Endothelial cell (in vitro differentiated cells): ENCODE measurements at regions not wholly inside any gene's neighbourhood (a gene's known extent, or its start where the extent isn't known, plus 50 kb on each side); places are given as distances from the start of the nearest gene placed in this dataset.

Experiments used
- DNase-seq: peaks from one replicate; pipeline ENCODE4 v3.0.0; 2021; ENCODE audit warnings: low spot score
- H3K27ac Mint-ChIP-seq: one replicate; pipeline ENCODE4 v1.8.0; 2021; ENCODE audit warnings: mixed read lengths, inconsistent platforms; ENCODE audit not compliant: unreplicated experiment
- H3K27me3 Mint-ChIP-seq: one replicate; pipeline ENCODE4 v1.8.0; 2021; ENCODE audit warnings: mild to moderate bottlenecking, moderate library complexity, mixed read lengths, inconsistent platforms; ENCODE audit not compliant: unreplicated experiment
- H3K36me3 Mint-ChIP-seq: one replicate; pipeline ENCODE4 v1.8.0; 2021; ENCODE audit warnings: mild to moderate bottlenecking, low read depth, mixed read lengths, inconsistent platforms; ENCODE audit not compliant: unreplicated experiment
- H3K4me1 Mint-ChIP-seq: one replicate; pipeline ENCODE4 v1.8.0; 2021; ENCODE audit warnings: mild to moderate bottlenecking, mixed read lengths, inconsistent platforms; ENCODE audit not compliant: unreplicated experiment
- H3K4me3 Mint-ChIP-seq: one replicate; pipeline ENCODE4 v1.8.0; 2021; ENCODE audit warnings: mild to moderate bottlenecking, mixed read lengths, inconsistent platforms; ENCODE audit not compliant: unreplicated experiment
- H3K9me3 Mint-ChIP-seq: one replicate; pipeline ENCODE4 v1.8.0; 2021; ENCODE audit warnings: mixed read lengths, inconsistent platforms; ENCODE audit not compliant: unreplicated experiment
- CTCF ChIP-seq: fragments of 200-600 bp; sonication (generic); IDR thresholded peaks from one replicate; pipeline ENCODE4 v1.5.0; 2021; ENCODE audit warnings: antibody characterized with exemption; ENCODE audit not compliant: unreplicated experiment

GRCh38 chr5:173792781-173793547, 95.2 kb upstream of the CPEB4 start:
- Mint-ChIP-seq H3K9me3 (no peaks in the 10 kb centered on the region), H3K27ac (no peak overlapping the region), H3K27me3 (no peaks in the 10 kb centered on the region), H3K36me3 (no peaks in the 10 kb centered on the region), H3K4me3 (no peak overlapping the region), H3K4me1 (no peaks in the 10 kb centered on the region)
- no peak for DNase-seq
- no peak for TF ChIP-seq CTCF

- Mint-ChIP-seq H3K4me3 (no peak overlapping the region), H3K4me1 (no peaks in the 10 kb centered on the region), H3K27me3 (no peaks in the 10 kb centered on the region), H3K9me3 (no peaks in the 10 kb centered on the region), H3K27ac (no peak overlapping the region), H3K36me3 (no peaks in the 10 kb centered on the region)
- DNase-seq, result no peak
- TF ChIP-seq CTCF, result no peak
Measured at GRCh38 chr5:173793648-173794548, 94.3 kb upstream of the CPEB4 start.

GRCh38 chr5:173794901-173795416, 93.2 kb upstream of the CPEB4 start:
- Mint-ChIP-seq H3K27ac (no peak overlapping the region), H3K36me3 (no peaks in the 10 kb centered on the region), H3K9me3 (no peaks in the 10 kb centered on the region), H3K27me3 (no peaks in the 10 kb centered on the region), H3K4me3 (no peak overlapping the region), H3K4me1 (no peaks in the 10 kb centered on the region)
- no peak for DNase-seq
- TF ChIP-seq CTCF, result no peak

- Mint-ChIP-seq H3K4me1 (no peaks in the 10 kb centered on the region), H3K27me3 (no peaks in the 10 kb centered on the region), H3K9me3 (no peaks in the 10 kb centered on the region)
Measured at GRCh38 chr5:173795601-173796000, 92.5 kb upstream of the CPEB4 start.

More at GRCh38 chr5:173795601-173796000, 92.5 kb upstream of the CPEB4 start:
- Mint-ChIP-seq H3K27ac (no peak overlapping the region), H3K4me3 (no peak overlapping the region), H3K36me3 (no peaks in the 10 kb centered on the region)
- no peak for TF ChIP-seq CTCF
- no peak for DNase-seq
